ENCODE measurements at regions not wholly inside any gene's neighbourhood (a gene's known extent, or its start where the extent isn't known, plus 50 kb on each side); places are given as distances from the start of the nearest gene placed in this dataset.

DNA sequence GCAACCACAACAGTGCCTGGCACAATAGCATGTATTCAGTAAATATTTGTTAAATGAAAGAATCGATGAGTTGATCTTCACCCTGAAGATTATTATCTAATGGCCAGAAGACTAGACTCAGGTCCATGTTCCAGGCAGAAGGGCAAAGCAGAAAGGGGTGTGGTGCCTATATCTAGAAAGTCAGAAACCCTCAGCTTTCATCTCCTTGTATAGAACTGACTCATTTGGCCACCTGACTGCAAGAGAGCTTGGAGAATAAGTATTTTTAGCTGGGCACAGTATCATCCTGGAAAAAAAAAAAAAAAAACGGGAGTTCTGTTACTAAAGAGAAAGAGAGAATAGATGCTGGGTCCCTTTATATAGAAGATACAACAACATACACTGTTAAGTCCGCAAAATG is 69.7 kb upstream of the SPRED1 start:
- DNase-seq: no peak

DNA sequence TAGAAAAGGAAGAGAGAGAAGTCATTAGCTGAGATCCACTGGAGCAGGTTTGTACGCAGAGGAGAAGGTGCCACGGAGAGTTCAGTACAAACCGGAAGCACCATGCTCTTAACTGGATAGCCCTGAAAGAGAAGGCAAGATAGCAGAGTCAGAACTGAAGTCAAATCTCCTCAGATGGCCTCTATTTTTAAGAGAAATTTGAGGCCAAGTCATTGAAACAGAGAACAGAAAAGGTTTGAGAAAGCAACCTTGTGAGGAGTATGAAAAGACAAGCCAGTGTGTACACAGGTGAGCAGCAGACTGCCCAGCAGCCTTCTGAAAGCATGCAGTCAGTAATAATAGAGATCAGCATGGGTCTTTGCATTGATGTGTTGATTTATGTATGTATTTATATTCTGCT is 66.1 kb upstream of the SPRED1 start:
- no peak for DNase-seq

DNA sequence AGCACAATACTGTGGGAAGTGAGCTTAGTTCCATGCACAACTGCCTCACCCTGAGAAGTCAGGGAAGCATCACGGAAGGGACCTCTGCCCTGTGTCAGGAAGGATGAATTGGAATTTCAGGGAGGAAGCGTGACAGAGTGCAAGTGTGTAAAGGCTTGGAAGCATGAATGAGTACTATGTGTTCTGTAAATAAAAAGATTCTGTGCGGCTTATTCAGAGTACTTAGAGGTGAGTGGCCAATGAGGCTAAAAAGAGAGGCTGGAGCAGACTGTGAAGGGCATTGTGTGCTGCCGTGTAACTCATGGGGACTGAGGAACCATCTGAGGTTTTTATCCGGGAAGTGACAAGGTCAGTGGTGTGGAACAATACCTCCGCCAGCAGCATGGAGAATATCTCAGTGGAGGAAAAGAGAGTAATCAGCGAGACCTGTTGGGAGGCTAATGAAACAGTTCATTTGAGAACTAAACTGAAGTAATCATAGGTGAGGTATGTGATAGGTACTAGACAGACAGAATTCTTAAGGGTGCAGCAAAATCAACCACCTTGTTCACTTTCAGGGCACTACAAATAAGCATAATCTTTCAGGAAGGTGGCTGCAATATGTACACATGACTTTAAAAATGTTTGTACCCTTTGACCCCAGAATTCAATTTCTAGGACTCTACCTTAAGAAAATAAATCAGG is 64.9 kb upstream of the SPRED1 start:
- DNase-seq: no peak

DNA sequence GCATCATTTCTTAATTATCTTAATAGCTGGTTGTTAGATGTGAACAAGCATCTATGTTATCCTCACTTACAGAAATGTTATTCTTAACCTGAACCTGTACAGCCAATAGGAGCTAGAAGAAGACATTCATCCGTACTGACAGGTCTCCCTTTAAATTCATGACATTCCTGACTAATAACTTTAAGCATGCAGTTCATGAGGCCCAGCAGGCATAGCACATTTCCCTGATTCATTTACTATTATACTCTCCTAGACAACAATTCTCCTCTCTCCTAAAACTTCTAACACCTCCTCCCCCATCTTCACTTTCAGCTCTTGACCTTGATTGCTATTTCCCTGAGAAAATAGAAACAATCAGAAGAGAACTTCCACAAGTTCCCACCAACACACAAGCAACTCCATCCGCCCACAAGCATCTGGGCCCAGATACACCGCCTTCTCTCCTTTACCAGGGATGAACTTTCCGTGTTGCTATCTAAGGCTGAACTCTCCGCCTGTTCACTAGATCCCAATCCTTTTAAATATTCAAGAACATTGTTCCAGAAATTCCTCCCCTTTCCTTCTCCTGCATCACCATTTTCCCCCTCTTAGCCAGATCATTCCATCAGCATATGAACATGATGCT is 62.9 kb upstream of the SPRED1 start:
- DNase-seq: peak; percentile 31

DNA sequence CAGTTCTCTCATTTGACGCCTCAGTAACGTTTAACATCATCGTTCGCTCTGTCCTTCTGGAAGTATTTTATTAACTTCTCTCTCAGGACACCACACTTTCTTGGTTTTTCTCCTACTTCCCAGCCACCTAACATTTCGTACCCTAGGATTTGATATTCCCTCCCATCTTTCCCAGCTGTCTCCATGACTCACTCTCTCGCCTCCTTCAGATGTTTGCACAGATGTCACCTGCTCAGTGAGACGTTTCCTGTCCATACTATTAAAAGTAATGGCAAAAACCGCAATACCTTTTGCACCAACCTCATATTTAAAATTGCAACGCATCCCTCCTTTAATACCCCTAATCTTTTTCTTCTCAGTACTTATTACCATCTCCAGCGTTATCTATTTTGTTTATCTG is 62.1 kb upstream of the SPRED1 start:
- DNase-seq: no peak

DNA sequence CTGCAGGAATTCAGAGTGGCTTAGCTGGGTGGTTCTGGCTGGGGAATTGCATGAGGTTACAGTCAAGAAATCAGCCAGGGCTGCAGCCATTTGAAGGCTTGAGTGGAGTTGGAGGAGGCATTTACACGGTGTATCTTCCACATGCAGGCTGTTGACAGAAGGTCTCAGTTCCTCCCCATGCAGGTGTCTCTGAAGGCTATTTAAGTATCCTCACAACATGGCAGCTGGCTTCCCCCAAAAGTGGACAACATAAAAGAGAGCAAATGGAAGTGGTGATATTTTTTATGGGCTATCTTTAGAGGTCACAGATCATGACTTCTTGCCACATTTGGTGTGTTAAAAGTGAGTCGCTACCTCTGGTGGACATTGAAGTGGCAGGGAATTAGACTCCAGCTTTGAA is 60.1 kb upstream of the SPRED1 start:
- DNase-seq: no peak

DNA sequence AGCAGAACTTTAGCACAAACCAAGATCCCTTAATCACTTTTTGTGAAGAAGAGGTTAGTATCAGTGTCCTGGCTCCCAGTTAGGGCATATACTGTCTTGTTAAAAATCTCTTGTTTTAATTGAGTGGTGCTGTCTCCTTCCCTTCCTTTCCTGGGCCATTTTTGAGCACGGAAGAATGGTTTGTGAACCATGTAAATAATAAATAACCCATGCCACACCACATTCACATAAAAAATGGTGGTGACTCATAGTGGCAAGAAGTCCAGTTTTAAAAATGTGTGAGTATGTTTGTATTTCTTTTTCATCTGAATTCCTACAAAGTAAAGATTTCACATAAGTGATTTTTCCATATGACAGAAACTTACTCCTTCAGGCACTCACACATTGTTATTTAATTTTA is 59.1 kb upstream of the SPRED1 start:
- DNase-seq: no peak

DNA sequence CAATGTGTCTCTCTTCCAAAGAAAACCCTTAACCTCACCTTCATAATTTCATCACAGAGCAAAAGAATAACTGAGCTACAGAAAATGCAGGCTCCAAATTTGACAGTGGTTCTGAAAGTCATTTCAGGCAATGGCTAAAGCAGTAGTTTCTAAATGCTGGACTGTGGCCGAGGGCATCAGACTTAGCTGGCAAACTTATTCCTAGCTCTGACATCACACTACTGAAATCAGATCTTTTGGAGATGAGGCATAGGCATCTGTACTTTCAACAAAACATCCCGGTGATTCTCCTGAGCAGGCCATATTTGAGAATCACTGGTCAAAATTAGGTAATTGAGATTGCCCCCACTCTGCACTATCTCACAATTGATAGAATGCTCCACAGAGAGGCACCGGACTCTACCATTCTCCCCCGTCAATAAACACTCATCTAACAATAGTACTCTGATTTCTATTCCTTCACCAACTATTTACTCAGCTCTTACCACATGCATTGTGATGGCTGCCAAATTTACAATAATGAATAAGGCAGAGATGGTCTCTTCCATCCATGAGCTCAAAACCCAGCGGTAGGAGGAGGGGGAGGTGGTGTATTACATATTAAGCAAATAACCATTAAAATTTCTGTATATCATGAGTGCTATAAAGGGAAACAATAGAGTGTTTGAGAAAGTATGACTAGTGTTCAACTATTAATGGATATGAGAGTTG is 57.3 kb upstream of the SPRED1 start:
- DNase-seq: no peak

DNA sequence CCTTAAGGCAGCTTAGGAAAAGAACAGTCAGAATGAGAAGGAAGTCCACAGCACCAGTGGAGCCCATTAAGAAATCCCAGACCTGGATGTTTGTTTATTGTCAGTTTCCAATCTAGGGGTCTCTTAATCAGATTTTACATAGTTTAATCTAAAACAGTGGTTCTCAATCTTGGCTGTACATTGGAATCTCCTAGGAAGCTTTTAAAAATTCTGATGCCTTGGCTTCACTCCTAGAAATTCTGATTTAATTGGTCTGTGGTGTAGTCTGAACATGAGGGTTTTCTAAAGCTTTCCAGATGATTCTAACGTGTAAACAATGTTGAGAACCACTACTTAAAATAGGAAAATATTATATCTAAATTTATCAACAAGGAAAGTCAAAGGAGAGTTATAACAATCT is 56.6 kb upstream of the SPRED1 start:
- peak; percentile 62 for DNase-seq

DNA sequence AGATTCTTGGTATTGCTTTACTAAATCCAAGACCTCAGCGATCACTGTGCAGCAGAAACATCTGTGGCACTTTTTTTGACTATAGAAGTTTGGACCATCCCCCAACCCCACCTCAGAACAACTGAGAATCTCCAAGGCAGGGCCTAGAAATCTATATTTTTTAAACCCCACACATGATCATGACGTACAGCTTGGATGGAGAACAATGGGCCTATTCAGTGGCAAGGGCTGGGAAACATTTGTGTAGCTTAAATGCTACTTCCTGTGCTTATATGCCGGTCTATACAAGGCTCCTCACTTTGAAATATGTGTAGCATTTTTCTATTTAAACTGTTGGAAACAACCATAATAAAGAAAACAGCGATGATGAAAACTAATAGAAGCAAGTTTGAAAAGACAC is 55.1 kb upstream of the SPRED1 start:
- no peak for DNase-seq

DNA sequence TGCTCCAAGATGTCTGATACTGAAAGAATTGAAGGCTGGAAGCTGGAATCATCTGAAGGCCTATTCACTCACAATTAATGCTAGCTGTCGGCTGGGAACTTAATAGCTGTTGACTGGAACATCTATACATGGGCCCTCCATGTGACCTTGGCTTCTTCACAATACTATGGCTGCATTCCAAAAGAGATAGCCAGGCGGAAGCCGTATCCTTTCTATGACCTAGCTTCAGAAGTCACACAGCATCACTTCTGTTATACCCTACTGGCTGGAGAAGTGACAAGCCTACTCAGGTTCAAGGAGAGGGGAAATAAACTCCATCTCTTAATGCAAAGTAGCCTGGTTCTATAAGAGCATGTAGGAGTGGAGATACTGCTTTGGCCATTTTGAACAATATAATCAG is 50.9 kb upstream of the SPRED1 start:
- DNase-seq: no peak

DNA sequence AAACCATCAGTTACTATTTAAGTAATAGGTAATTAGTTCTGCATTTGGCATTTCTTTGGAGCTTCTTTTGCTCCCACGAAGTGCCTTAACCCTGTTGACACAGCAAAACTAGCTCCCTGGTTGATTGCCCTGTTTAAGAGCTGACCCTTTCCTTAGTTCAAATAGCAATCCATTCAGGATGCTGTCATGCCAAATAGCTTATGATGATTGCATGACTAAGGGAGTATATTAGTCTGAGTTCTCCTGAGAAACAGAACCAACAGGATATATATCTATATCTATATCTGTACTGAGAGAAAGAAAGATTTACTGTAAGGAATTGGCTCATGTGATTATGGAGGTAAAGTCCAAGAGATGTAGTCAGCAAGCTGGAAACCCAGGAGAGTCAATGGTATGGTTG is 50.3 kb upstream of the SPRED1 start:
- peak; percentile 44 for DNase-seq

Data from fibroblast of upper back skin (primary cell).